ENCODE measurements at regions not wholly inside any gene's neighbourhood (a gene's known extent, or its start where the extent isn't known, plus 50 kb on each side); places are given as distances from the start of the nearest gene placed in this dataset.

DNA sequence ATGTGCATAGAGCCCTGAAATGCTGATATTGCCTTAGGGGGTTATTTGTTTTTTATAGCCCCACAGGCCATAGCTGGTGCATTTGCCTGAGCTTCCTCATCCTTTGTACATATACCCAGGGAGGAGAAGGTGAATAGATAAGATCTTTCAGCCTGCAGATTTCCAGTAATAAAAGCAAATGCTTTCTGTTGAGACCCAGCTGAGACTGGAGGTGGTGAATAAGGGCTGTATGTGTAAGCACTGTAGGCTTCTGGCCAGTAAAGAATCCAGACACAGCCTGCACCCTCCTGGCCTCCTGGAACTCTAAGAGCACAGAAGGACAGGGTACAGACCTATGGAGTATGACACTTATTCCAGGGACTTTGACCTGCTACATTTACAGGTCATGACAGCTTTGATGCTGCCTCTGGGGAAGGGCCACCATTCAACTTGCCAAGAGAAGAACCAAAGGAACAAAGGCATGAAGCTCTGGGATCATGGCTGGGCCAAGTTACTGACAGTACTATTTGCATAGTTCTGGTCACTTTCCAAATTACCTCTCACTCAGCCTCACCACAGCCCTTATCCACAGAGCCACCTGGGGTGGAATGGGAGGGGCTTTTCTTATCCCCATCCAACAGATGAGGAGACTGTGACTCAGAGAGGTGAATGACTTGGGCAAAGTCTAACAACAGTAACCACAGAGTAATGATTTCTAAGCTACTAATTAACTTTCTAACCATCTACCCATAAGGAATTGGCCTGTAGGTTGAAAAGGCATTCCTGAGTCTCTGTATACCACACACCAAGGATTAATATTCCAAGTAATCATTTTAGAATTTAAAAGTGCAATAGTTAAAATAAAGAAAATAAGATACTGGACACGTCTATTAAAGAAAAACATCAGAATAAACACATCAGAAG, 604.5 kb upstream of the KLF4 start:
- peak; percentile 98 for DNase-seq (ENCODE audit: low read depth)
- in situ Hi-C loops (cut with HindIII; ENCODE audit: low pct_unique_long_range_greater_than_20kb, low sequenced_read_pairs), result no loop called here

DNA sequence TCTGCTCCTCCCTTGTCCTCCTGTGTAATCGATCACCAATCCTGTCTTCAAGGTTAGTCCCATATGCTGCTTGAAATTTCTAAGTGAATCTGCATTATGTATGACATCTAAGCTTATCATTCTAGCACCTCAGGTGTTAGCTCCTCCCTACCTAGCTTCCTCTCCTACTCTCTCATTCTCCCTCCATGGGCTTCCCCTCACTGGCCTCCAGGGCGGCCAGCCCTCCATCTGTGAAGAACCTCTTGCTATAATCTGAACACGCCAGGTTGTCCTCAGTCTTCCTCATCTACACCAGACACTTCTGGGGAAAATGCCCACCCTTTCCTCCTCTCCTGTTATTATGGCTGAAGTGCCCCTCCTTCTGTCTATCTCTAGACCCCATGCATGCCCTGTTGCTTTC, 599.3 kb upstream of the KLF4 start:
- in situ Hi-C loops (cut with HindIII; ENCODE audit: low pct_unique_long_range_greater_than_20kb, low sequenced_read_pairs), result no loop called here
- no peak for DNase-seq (ENCODE audit: low read depth)

DNA sequence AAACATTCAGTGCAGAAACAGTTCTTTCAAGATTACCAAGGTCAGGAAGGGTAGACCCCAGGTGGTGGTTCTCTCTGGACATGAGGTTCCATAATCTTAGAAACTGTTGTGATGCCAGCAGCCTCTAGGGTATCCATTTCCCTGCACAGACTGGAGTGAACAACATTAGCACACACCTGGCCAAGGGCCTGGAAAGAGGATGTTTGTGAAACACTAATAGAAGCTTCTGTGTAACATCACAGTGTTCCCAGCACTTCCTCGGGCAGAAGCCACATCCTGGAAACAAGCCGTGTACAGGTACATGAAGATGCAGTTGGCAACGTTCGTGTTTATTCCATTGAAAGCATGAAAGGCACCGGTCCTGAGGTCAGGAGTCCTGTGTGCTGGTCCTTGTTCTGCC, 598.2 kb upstream of the KLF4 start:
- DNase-seq (ENCODE audit: low read depth), result no peak
- in situ Hi-C loops (cut with HindIII; ENCODE audit: low pct_unique_long_range_greater_than_20kb, low sequenced_read_pairs), result no loop called here

DNA sequence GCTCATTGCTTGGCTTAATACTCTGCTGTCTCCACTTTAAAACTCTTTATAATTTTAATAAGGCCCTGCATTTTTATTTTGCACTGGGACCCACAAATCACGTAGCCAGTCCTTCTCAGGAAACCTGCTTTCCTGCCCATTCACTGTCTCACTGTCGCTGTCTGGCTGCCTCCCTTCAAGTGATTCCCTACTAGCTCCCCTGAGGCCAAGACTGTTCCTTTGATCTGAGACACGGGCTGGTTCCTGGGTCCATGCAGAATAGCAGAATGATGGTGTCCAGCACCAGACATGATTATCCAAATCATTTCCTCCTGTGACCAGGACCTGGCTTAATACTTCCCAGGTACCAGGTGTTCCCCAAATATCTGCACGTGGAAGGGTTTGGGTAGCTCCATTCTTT, 597.1 kb upstream of the KLF4 start:
- in situ Hi-C loops (cut with HindIII; ENCODE audit: low pct_unique_long_range_greater_than_20kb, low sequenced_read_pairs), result no loop called here
- no peak for DNase-seq (ENCODE audit: low read depth)

DNA sequence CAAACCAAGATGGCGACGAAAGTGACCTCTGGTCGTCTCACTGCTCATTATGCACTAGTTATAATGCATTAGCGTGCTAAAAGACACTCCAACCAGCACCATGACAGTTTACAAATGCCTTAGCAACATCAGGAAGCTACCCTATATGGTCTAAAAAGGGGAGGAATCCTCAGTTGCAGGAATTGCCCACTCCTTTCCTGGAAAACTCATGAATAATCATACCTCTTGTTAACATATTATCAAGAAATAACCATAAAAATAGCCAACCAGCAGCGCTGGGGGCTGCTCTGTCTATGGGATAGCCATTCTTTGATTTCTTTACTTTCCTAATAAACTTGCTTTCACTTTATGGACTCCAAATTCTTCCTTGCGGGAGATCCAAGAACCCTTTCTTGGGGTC, 595.7 kb upstream of the KLF4 start:
- in situ Hi-C loops (cut with HindIII; ENCODE audit: low pct_unique_long_range_greater_than_20kb, low sequenced_read_pairs), result no loop called here
- no peak for DNase-seq (ENCODE audit: low read depth)

DNA sequence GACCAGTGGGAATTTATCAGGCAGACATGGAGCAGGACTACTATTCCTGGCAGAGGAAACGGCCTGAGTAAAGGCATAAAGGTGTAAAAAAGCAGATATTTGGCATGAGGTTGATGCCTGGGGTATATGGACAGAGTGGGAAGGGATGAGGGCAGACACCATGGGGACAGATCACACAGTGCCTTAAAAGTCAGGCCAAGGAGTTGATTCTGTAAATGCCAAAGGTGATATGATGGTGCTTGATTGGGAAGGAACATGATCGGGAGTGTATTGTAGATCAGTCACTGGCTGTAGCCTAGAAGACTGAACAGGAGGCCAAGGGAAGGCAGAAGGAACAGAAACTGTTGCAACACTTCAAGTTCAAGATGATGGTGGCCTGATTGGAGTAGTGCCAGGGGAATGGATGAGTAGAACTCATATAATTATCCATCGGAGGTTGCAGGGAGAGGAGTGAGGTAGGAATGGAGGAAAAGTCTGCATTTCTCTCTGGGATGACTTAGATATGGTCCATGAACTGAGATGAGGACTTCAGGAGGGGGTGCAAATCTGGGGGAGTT, 594.3 kb upstream of the KLF4 start:
- no peak for DNase-seq (ENCODE audit: low read depth)
- in situ Hi-C loops (cut with HindIII; ENCODE audit: low pct_unique_long_range_greater_than_20kb, low sequenced_read_pairs), result no loop called here

DNA sequence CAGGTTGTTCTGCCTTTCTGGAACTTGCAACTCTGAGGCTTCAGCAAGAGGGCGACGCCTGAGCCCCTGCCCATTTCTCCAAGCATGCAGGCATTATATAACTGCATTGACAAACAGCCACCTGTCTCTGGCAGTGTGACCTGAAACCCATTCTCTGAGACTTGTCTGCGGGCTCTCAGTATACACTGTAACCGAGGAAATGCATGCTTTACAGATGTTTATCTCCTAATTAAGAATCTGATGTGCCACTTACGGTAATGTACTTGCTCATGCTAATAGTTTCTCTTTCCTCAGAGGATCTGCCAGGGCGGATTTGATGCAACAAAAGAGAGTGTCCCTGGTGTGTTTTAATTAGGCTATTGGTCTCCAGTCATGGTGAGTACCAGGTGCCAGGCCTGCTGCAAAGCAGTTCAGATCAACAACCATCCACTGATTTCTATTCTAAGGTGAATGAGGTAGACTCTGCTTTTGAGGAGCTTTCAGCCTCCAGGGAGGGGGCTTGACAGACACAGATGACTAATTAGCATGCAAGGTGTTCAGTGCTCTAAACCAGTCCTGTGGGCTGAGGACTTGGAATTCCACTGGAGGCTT, 593.7 kb upstream of the KLF4 start:
- in situ Hi-C loops (cut with HindIII; ENCODE audit: low pct_unique_long_range_greater_than_20kb, low sequenced_read_pairs), result no loop called here
- DNase-seq (ENCODE audit: low read depth), result no peak

DNA sequence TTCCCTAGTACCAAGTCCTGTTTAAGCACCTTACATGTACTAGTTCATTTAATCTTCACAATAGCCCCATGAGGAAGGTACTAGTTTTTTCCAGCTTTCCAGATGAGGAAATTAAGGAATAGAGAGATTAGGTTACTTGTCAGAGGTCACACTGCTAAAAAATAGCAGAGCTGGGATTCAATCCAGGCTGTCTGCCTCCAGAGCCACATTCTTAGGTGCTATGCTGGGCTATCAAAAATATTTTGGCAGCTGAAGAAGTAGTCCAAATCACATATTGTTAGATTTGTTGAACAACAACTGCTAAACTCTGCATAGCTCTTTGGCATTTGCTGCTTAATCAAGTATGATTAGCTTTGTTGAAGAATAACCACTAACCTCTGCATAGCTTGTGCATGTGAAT, 591.5 kb upstream of the KLF4 start:
- in situ Hi-C loops (cut with HindIII; ENCODE audit: low pct_unique_long_range_greater_than_20kb, low sequenced_read_pairs), result no loop called here
- DNase-seq (ENCODE audit: low read depth), result no peak

DNA sequence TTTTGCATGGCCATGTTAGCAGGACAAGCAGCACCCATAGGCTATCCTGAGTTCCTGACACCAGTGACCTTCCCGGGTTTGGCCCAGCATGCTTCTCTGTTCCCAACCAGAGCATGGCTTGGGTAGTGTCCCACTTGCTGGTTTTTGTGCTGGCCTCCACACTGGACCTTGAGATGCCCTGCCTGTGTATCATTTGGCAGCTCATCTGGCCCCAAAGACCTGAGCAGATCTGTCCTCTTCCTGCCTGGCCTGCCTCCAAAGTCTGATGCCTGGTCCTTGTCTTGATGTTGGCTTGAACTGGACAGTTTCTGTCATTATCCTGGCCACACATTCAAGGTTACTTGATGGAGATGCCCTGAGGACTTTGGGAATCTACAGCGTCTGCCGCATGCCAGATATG, 590.7 kb upstream of the KLF4 start:
- DNase-seq (ENCODE audit: low read depth), result no peak
- in situ Hi-C loops (cut with HindIII; ENCODE audit: low pct_unique_long_range_greater_than_20kb, low sequenced_read_pairs), result no loop called here

DNA sequence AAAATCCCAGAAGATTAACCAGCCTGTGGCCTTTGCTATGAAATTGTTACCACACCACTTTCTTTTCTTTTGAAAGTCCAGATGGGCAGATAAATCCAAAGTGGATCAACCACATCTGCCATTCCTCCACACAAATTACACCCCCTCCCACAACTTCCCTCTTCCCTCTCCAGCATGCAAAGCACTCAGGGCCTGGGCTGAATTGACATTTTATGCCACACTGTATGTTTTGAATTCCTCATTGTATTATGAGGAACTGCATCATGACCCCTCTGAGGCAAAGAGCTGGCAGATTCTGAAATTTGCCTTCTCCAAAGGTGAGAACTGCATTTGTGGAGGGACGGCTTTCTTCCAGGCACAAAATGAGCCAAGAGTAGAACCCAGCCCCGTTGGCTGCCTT, 589.2 kb upstream of the KLF4 start:
- no peak for DNase-seq (ENCODE audit: low read depth)
- in situ Hi-C loops (cut with HindIII; ENCODE audit: low pct_unique_long_range_greater_than_20kb, low sequenced_read_pairs), result no loop called here

DNA sequence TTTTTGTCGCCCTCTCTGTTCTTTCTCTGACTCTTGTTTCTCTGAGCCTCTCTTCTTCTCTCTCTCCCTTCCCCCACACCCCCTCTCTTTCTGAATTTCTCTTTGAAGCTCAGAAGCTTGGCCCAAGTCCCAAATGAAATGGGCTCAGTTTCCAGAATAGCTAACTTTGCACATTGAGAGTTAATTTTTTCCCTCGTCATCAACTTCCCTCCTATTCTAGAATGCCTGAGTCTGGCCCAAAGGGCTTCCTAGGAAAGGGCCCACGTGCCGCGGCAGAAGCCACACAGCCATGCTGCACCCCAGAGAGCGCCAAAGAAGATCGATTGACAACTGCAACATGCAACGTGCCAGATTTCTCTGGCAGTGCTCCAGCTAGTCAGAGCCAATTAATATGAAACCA, 588.8 kb upstream of the KLF4 start:
- in situ Hi-C loops (cut with HindIII; ENCODE audit: low pct_unique_long_range_greater_than_20kb, low sequenced_read_pairs), result no loop called here

DNA sequence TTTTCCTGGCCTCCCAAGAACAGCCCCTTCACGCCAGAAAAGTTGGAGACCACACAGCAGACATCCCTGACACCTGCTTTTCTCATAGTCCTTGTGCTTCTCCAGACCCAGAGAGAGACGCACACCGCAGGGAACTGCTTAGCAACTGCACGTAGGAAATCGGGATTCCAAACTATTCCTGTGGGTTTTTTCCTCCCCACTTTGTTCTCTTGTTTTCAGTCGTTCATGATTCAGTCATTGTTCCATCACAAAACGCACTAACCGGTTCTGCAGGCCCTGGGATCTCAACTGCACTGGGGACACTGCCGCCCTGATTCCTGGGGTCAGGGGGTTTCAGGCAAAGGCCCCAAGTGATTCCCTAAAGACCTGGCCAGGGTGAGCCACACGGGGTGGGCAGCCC, 588.0 kb upstream of the KLF4 start:
- in situ Hi-C loops (cut with HindIII; ENCODE audit: low pct_unique_long_range_greater_than_20kb, low sequenced_read_pairs), result no loop called here
- DNase-seq (ENCODE audit: low read depth), result no peak

More for the DNA sequence above, 588.8 kb upstream of the KLF4 start:
- DNase-seq (ENCODE audit: low read depth), result no peak

DNA sequence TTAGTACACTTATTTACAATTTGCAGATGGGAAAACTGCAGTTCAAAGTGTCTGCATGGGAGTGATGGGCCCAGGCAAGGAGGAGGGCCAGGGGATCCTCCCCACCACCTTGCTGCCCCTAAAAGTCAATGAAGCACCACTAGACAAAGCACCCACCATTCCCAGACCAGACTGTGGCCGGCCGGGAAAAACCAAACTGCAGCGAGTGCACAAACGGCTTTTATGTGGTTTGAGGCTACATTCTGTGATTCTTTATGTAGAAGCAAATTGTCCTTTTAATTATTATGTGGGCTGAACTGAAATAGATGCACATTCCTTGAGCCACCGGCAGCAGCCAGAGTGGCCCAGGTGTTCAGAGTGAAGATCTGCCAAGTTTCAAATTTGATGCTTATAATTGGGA, 585.3 kb upstream of the KLF4 start:
- in situ Hi-C loops (cut with HindIII; ENCODE audit: low pct_unique_long_range_greater_than_20kb, low sequenced_read_pairs), result no loop called here
- DNase-seq (ENCODE audit: low read depth), result no peak

DNA sequence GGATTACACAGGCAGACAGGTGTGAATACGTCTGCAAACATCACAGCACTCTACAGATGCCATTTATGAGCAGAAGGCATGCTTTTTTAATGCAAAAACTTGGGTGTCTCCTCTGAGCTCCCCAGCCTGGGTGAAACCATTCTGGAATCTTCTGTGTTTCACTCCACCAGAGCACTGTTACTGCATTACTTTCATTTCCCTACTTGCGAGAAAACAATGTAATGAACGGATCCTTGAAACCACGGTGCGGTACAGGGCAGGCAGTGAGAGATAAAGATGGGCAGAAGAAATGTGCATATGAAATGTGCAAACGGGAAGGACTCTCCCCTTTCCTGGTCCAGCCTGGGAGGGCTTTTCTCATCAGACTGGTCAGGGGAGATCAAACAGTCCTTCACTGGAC, 584.3 kb upstream of the KLF4 start:
- no peak for DNase-seq (ENCODE audit: low read depth)
- in situ Hi-C loops (cut with HindIII; ENCODE audit: low pct_unique_long_range_greater_than_20kb, low sequenced_read_pairs), result no loop called here

DNA sequence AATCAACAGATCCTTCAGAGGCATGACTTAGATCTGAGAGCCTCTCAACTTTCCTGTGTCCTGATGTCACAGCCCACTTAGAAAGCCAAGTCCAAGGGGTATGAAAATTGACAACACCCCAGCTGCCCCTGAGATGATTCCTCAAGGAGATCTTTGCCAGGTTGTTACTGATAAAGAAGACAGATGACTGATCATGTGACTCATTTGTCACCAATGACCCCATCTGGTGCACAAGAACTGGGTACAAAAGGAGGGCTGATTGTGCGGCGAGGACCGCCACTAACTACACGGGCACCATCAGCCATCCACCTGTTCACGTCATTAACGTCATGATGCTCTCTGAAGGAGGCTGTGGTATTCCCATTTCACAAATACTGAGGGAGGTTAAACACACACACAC, 583.2 kb upstream of the KLF4 start:
- in situ Hi-C loops (cut with HindIII; ENCODE audit: low pct_unique_long_range_greater_than_20kb, low sequenced_read_pairs), result no loop called here
- DNase-seq (ENCODE audit: low read depth), result no peak

DNA sequence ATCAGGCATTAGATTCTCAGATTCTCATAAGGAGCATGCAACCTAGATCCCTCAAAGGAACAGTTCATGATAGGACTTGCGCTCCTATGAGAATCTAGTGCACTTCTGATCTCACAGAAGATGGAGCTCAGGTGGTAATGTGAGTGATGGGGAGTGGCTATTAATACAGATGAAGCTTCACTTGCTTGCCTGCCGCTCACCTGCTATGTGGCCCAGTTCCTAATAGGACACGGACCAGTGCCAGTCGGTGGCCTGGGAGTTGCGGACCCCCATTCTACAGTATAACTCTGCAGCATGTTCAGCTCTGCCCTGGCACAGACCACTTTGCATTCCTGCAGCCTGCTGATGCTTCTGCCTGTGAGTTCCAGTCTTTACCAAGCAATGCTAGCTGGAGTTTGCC, 581.3 kb upstream of the KLF4 start:
- in situ Hi-C loops (cut with HindIII; ENCODE audit: low pct_unique_long_range_greater_than_20kb, low sequenced_read_pairs), result no loop called here
- no peak for DNase-seq (ENCODE audit: low read depth)

DNA sequence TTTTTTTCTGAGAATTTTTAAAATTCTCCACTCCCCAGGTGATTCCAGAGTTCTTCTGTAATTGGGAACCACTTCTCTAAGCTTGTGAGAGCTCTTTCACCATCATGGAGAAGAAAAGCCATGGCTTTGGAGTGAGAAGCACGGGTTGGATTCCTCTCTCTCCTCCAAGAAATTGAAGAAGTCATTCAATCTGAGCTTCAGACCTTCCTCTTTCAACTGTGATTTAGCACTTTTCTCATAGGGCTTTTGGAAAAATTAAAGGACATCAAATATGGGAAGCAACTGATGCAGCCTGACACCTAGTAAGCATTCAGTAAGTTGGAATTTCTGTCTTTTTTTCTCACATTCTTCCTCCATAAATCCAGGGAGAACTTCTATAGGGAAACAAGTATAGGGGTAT, 580.4 kb upstream of the KLF4 start:
- in situ Hi-C loops (cut with HindIII; ENCODE audit: low pct_unique_long_range_greater_than_20kb, low sequenced_read_pairs), result no loop called here
- DNase-seq (ENCODE audit: low read depth), result no peak

DNA sequence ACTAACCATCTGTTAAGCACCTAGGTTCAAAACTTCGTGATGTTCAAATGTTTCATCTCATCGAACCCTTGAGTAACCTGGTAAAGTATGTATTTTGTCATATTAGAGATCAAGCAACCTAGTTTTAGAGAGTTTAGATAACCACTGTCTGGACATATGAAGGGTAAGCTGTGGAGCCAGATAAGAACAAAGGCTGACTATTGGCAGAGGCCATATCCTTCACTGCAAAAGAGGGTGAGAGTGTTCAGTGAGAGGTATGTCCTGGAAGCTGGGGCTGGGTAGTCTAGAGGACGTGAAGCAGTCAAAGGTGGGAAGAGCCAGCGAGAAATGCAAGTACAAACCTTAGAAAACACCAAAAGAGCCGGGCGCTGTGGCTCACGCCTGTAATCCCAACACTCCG, 573.1 kb upstream of the KLF4 start:
- DNase-seq (ENCODE audit: low read depth), result no peak
- in situ Hi-C loops (cut with HindIII; ENCODE audit: low pct_unique_long_range_greater_than_20kb, low sequenced_read_pairs), result no loop called here

DNA sequence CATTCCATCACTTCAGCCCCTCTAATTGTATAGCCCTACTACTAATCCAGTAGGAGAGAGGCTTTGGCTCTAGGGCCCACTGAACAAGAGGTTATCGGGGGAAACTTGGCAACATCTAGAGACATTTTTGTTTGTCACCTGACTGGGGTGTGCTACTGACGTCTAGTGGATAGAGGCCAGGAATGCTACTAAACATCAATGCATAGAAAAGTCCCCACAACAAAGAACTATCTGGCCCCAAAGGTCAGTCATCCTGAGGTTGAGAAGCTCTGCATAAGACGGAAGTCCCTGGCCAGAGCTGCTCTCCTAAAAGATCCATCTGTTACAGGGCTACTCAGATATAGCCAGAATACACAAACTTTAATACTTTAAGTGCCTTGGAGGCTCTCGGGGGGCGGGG, 570.6 kb upstream of the KLF4 start:
- no peak for DNase-seq (ENCODE audit: low read depth)
- in situ Hi-C loops (cut with HindIII; ENCODE audit: low pct_unique_long_range_greater_than_20kb, low sequenced_read_pairs), result no loop called here

Measured in Caki2 (cell line).